GM19240 (cell line): ENCODE measurements at regions not wholly inside any gene's neighbourhood (a gene's known extent, or its start where the extent isn't known, plus 50 kb on each side); places are given as distances from the start of the nearest gene placed in this dataset.
"Not testable (repeated sequence)": the region's sequence is repeated elsewhere in the genome, so short reads cannot be mapped to it uniquely, and the experiment has no call there.

Experiments used
- DNase-seq: peaks from one replicate; pipeline ENCODE4 v3.0.0; 2011; ENCODE audit warnings: low spot score; ENCODE audit not compliant: insufficient read length

DNA sequence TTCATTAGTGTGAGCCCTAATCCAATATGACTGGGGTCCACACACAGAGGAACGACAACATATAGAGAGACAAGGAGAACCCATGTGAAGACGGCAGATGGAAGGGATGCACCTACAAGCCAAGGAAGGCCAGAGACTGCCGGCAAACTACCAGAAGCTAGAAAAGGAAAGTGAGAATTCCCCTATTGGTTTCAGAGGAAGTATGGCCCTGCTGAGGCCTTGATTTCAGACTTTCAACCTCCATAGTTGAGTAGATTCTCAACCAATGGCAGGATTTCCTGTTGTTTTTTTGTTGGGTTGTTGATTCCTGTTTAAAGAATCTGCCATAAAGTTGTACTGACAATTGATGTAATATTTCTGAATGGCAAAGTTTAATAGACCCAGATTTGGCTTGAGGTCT, 241.5 kb downstream of the SATB2 start:
- DNase-seq, result no peak

- DNase-seq, result no peak
Observed at GRCh38 chr2:199207011-199207410, 250.7 kb downstream of the SATB2 start.

- no peak for DNase-seq
Observed at GRCh38 chr2:199206536-199206935, 251.2 kb downstream of the SATB2 start.

GRCh38 chr2:199202964-199203363, 254.8 kb downstream of the SATB2 start:
- no peak for DNase-seq

GRCh38 chr2:199201539-199201938, 256.2 kb downstream of the SATB2 start:
- DNase-seq, result no peak

GRCh38 chr2:199199797-199200196, 257.9 kb downstream of the SATB2 start:
- DNase-seq, result no peak

DNA sequence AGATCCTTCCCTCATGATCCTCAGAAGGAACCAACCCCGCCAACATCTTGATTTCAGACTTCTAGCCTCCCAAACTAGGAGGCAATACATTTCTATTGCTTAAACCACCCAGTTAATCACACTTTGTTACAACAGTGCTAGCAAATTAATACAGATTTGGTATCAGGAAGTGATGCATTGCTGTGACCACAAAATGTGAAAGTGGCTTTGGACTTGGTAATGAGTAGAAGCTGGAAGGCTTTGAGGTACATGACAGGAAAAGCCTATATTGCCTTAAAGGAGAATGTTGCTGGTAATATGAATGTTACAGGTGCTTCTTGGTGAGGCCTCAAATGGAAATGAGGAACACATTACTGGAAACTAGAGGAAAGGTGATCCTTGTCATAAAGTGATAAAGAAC, 260.3 kb downstream of the SATB2 start:
- DNase-seq, result no peak

DNA sequence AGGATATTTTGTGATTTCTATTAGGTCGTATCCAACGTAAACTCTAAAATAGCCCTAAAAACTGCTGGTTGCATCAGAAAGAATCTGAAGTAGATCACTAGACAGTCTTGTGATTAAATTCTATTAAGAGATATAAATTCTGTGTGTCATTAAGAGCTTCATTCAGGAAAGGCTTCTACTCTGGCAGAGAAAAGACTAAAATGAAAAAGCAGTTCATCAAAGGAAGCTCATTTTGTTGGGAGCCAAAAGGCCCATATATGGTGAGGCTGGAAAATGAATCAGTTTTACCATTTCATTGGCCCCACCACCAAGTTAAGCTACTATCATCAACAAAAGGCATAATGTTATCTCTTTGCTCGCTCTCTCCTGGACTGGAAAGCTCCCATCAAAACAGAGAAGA, 261.1 kb downstream of the SATB2 start:
- no peak for DNase-seq

GRCh38 chr2:199195927-199196502, 261.7 kb downstream of the SATB2 start:
- DNase-seq, result no peak

GRCh38 chr2:199191461-199191860, 266.3 kb downstream of the SATB2 start:
- DNase-seq, result no peak

DNA sequence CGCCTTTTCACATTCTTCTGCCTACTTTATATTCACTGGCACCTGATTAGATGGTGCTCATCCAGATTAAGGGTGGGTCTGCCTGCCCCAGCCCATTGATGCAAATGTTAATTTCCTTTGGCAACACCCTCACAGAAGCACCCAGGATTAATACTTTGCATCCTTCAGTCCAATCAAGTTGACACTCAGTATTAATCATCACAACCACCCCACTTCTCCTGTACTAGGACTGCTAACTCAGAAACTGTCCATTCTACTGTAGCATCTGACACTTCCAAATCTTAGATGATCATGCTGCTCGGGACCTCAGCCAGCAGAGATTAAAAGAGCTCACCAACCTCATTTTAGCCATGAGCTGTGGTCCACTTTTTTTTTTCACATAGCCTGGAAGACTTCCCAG, 268.5 kb downstream of the SATB2 start:
- no peak for DNase-seq

DNA sequence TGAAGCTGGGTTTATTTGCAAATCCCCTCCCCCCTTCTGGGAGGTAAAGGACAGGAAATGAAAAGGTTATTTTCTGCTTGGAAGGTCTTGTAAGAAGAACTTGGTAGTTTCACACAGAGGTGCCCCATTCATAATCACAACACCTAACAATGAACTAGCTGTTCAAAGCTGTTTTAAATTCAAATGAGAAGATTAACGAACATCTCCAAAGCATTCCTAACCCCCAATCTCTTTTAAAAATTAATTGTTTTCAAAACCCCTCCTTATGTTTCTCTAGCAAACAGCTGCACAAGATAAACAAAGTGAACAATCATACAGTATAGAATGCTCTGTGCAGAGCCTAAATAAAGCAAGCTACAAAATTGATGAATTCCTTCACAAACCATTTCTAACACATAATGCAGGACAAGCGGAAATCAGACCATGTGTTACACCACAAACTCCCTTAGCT, 271.4 kb downstream of the SATB2 start:
- DNase-seq, result no peak

DNA sequence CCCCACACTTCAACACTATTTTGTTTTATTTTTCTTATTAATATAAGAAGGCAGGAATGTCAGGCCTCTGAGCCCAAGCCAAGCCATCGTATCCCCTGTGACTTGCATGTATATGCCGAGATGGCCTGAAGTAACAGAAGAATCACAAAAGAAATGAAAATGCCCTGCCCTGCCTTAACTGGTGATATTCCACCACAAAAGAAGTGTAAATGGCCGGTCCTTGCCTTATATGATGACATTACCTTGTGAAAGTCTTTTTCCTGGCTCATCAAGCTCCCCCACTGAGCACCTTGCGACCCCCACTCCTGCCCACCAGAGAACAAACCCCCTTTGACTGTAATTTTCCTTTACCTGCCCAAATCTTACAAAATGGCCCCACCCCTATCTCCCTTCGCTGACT, 272.6 kb downstream of the SATB2 start:
- DNase-seq, result not testable (repeated sequence)

DNA sequence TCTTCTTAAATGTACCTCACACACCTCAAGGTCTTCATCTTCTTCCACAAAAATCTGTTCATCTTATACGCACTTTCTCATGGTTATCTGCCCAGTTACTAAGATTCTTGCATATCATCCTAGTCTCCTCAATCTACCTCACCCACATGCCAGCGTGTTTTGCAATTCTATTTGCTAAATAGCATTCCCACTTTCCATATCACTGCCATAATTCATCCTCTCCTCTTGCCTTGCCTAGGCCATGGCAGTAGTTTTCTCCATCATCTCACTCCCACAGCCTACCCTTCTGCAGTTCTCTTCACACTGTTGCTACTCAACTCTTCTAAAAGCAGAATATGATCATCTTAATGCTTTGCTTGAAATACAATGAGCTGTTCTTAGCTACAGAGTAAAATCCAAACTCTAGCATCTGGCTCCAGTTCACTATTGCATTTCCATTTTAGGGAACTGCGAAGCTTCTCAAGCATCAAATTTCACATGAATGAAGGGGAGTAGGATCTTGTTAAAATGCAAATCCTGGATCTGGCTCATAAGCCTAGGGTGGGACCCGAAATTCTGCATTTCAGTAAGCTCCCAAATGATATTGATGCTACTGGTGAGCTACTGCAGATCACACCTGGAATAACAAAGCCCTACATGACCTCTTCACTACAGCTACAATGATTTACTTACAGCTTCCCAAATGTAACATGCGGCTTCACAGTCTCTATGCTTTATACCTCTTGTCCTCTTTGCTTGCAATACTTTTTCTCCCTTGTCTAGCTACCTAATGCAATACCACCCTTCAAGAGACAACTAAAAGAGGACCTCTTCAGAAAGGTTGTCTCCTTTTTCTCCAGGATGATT, 293.9 kb downstream of the SATB2 start:
- DNase-seq, result no peak

GRCh38 chr2:199160677-199161465, 296.9 kb downstream of the SATB2 start:
- no peak for DNase-seq

DNA sequence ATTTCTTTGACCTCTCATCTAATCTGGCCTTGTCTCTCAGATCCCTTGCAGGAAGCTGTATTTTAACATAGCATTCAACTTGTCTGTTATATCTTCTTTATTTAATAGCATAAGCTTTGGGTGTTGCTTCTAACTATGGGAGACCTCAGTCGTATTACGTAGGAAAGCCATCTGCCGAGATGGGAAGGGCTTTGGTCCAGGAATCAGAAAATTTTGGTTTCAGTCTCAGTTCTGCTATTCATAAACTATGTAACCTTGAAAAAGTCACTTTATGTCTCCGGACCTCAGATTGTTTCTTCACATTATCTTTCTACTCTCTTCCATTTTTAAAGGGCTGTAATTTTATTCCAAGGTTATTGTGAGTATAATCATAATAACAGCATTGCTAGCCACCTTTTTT, 297.7 kb downstream of the SATB2 start:
- no peak for DNase-seq

GRCh38 chr2:199148076-199148845, 309.5 kb downstream of the SATB2 start:
- DNase-seq, result no peak

DNA sequence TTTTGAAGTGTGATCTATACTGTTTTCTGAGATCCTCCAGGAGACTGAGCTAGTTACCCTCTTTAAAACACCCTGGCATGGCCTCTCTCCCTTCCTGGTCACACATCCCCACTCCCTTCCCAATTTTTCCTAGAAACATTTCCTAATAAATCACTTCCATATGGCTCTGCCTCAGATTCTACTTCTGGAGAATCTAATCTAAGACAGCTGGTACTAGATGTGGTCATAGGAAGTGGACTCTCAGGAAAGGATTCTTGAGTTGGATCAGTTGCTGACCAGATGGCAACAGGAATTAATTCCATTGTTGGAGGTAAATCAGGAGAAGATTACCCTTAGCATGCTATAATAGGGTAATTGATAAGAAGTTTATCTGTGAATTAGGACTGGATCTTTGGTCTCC, 310.5 kb downstream of the SATB2 start:
- no peak for DNase-seq

GRCh38 chr2:199144546-199144945, 313.2 kb downstream of the SATB2 start:
- no peak for DNase-seq

DNA sequence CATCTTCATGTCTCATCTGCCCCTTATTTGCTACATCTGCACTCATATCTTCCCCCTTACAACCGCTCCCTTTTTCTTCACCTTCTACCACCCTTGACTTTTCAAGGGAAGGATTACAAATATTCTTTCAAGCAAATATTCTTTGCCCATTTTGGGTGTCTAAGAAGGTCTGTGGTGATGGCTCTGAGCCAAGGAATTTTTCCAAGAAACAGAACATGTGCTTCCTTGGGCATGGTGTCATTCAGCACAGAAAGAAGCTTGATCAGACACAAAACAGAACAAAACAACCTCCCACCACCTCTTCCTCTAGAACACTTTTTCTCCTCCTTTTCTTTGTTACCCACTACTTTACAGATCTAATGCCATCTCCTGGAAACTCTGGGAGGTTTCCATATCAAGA, 313.7 kb downstream of the SATB2 start:
- no peak for DNase-seq

GRCh38 chr2:199136681-199137080, 321.1 kb downstream of the SATB2 start:
- DNase-seq, result no peak

- no peak for DNase-seq
Observed at GRCh38 chr2:199136242-199136641, 321.5 kb downstream of the SATB2 start.
